ENCODE measurements at regions not wholly inside any gene's neighbourhood (a gene's known extent, or its start where the extent isn't known, plus 50 kb on each side); places are given as distances from the start of the nearest gene placed in this dataset.

DNA sequence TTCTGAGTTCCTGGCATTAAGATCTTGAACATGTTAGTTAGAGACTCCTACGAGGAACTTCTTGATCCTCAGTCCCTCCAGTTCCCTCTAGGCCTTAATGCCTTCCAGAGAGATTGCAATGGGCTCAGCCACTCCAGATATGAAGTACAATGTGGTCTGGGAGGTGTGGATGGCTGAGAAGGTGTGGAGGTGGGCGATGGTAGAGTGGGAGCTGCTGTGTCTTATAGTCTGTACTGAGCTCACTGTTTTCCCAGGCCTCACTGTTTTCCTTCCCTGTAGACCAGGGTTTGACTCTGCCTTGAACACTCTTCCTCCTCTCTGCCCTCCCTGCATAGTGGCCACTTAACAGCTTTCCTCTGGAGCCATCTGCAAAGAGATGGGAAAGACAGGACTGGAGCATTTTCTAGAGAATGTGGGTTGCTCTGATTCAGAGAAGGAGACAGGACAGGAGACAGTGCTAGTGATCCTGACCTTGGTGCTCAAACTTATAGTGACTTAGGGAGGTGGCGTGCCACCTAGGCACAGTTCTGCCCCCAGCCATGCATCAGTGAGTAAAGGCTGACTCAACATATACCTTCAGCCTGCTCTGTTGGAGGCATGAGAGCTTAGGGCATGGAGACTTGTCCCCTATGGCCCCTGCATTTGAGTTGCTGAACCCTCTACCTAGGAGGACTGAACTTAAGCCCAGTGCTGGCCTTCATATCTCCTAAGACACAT is 129.7 kb downstream of the TDRD15 start:
- DNase-seq (ENCODE audit: low read depth in 3 of 3, low spot score in 1 of 3): no peak

GRCh38 chr2:21254170-21254965 is 130.6 kb downstream of the TDRD15 start:
- no peak for DNase-seq (ENCODE audit: low read depth in 3 of 3, low spot score in 1 of 3)

- DNase-seq (ENCODE audit: low read depth in 3 of 3, low spot score in 1 of 3): no peak
Observed at GRCh38 chr2:21256006-21256405, 132.2 kb downstream of the TDRD15 start.

DNA sequence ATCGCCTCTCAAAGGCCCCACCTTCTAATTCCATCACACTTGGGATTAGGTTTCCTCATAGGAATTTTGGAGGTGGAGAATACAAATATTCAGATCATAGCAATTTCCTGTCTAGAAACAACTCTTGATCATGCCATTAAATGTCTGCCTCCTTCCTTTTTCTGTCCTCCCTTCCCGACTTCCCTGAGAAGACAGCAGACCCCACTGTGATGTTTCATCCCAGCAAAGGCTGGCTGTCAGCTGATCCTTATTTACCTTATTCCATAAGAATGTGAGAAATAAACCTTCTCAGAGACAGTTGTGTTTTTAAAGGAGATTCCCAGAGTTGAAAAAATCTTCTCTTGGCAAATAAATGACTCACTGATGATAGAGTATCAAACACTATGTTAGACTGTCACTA is 133.9 kb downstream of the TDRD15 start:
- no peak for DNase-seq (ENCODE audit: low read depth in 3 of 3, low spot score in 1 of 3)

- DNase-seq (ENCODE audit: low read depth in 3 of 3, low spot score in 1 of 3): no peak
Observed at GRCh38 chr2:21258082-21258481, 134.3 kb downstream of the TDRD15 start.

GRCh38 chr2:21260311-21260710 is 136.5 kb downstream of the TDRD15 start:
- no peak for DNase-seq (ENCODE audit: low read depth in 3 of 3, low spot score in 1 of 3)

- DNase-seq (ENCODE audit: low read depth in 3 of 3, low spot score in 1 of 3): no peak
Observed at GRCh38 chr2:21261591-21261990, 137.8 kb downstream of the TDRD15 start.

DNA sequence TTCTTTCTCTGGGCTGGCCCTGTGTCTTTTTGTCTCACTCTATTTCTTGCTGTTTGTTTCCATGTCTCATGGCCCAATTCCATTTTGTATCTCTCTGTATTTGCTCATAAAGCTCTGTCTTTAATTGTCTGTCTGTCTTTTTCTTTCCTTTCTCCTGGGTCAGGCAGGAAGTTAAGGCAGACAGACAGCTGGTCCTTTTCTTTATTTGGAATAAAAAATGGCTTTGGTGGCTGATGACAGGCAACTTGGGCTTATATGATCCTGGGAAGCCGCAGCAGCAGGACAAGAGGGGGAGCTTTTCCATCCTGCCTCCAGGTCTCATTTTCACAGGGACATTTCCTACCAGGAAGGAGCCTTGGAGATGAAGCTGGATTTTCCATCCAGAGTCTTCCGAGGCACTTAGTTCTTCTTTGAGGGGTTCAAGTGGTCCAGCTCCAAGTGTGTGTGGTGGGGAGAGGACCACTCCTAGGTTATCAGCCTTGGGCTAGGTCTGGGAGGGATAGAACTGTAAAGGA is 138.7 kb downstream of the TDRD15 start:
- DNase-seq (ENCODE audit: low read depth in 3 of 3, low spot score in 1 of 3): no peak

DNA sequence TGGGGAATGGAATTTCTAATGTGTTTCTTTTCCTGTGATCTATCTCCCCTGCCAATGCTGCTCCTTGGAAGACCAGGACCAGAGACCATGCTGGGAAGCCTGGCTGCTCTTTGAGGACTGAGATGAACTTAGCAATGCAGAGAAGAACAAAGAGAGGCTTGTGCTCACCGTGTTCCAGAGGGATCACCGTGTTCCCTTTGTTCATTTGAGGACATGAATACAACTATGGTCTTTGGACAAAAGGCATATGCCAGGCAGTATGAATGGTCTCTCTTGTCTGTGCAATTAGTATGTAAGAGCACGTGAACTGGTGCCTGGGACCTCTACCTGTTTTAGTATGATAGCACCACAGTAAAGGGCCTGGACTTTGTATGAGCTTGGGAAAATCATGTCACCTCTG is 139.9 kb downstream of the TDRD15 start:
- DNase-seq (ENCODE audit: low read depth in 3 of 3, low spot score in 1 of 3): no peak

GRCh38 chr2:21265752-21266151 is 142.0 kb downstream of the TDRD15 start:
- no peak for DNase-seq (ENCODE audit: low read depth in 3 of 3, low spot score in 1 of 3)

DNA sequence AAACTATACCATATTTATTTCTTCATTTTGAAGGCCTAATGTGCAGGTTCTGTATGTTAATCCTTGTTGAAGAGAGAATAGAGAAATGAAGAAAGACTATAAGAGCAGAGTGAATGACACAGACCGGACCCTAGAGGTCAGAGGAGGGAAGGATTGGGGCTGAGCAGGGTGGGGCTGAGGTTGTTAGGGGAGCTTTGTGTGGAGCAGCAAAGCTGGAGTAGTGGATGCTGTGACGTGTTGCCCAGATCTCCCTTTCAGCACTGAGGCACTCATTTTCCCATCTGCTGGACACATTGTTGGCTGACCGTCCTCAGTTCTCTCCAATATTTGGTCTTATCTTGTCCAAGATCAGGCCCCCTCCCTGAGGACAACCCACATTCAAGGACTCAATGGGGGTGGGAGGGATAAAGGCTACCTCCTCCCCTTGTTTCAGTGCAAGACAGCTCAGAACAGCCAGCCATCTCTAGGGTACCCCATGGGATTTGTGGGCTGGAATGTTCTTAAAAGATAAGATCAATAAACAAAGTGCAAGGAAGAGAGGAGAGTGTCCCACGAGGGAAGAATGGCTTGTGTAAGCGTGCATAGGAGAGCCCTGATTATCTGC is 143.6 kb downstream of the TDRD15 start:
- no peak for DNase-seq (ENCODE audit: low read depth in 3 of 3, low spot score in 1 of 3)

DNA sequence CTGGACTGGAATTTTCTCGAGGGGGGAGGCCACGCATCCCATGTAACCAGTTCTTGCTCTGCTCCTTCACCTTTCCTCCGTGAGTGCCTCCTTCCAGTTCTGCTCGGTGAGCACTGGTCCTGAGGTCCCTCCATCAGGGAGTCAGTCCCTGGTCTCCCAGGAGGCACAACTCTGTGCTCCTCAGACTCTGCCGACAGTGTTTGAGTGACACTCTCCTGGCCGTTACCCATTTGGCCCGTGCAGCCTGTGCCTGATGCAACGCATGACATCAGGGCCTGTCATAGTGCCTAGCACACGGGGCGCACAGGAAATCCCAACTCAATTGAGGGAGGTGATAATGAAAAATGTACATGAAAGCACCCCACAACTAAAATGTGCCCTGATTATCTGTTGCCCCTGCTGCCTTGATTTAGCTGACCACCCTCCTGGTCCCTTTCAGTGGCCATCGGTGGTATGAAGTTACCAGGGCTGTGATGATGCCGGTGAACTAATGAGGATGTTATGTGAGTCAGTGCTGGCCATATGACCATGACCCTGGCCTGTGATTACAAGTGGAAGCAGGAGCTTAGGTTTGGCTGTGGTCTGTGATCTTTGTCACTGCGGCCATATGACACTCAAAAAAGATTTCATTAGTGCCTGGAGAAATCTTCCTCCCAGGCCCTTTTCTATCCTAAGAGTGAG is 144.6 kb downstream of the TDRD15 start:
- DNase-seq (ENCODE audit: low read depth in 3 of 3, low spot score in 1 of 3): no peak

DNA sequence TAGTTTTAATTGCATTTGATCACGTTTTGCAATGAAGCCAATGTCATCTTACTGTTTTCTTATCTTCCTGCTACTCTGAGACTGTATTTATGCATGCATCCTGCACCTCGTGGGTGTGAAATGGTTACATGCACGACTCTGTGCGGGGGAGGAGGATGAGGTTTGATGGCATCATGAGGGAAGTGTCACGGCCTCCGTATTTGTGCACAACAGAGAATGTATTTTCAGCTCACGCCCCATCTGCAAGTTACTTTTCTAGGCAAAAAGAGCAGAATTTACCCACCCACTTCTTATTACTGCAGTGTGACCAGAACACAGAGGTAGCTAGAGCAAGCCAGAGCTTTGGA is 145.1 kb downstream of the TDRD15 start:
- no peak for DNase-seq (ENCODE audit: low read depth in 3 of 3, low spot score in 1 of 3)

GRCh38 chr2:21269382-21269781 is 145.6 kb downstream of the TDRD15 start:
- no peak for DNase-seq (ENCODE audit: low read depth in 3 of 3, low spot score in 1 of 3)

- no peak for DNase-seq (ENCODE audit: low read depth in 3 of 3, low spot score in 1 of 3)
Observed at GRCh38 chr2:21270083-21270491, 146.3 kb downstream of the TDRD15 start.

GRCh38 chr2:21270708-21271122 is 146.9 kb downstream of the TDRD15 start:
- DNase-seq (ENCODE audit: low read depth in 3 of 3, low spot score in 1 of 3): no peak

DNA sequence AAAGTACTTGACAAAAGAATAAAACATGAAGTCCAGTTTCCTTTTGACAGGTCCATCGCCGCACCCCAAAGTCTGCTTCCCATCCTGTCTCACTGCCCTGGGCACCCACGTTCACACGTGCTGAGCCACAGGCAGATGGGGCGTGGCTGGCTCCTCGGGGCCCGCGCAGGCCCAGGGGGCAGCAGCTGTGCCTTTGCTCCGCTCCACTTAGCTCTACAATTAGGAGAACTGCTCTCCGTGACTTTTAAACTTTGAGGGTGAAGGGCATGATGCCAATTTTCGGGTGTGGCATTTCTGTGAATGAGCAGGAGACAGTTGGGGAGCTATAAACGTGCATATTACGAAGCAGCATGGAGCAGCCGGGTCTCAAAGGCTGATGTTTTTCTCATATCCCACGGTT is 152.4 kb downstream of the TDRD15 start:
- no peak for DNase-seq (ENCODE audit: low read depth in 3 of 3, low spot score in 1 of 3)

GRCh38 chr2:21277068-21278056 is 153.6 kb downstream of the TDRD15 start:
- no peak for DNase-seq (ENCODE audit: low read depth in 3 of 3, low spot score in 1 of 3)

DNA sequence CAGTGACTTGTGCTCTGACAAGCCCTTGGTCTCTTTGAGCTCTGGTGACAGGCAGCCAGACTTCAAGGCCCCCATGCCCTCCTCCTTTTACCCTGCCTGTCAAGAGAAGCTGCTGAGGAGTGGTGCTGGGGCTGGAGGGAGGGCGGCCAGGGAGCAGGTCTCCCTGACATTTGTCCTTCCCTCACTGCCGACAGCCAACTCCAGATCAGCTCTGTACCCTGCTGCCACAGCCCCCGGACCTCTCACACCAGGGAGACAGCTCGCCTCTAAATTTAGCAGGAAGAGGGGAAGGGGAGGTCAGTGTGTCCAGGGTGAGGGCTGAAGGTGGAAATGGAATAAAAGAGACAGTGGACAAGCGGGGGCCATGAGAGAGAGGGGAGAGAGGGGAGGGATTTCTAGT is 155.8 kb downstream of the TDRD15 start:
- DNase-seq (ENCODE audit: low read depth in 3 of 3, low spot score in 1 of 3): no peak

DNA sequence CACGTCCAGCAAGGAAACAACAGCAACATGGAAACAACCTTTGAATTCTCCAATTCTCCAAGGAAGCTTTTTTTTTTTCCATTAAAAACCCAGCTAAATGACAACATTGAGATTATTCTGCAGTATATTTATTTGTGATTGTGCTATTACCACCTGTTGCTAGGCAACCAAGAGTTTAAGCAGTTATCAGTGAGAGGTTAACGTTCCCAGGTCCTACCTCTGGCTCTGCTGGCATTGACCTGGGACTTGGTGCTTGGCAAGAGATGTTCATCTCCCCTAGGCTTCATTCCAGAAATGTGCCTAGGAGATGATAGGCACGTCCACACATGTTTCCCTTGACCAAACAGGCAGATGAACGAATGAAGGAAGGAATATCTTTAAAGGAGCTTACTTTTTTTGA is 157.0 kb downstream of the TDRD15 start:
- no peak for DNase-seq (ENCODE audit: low read depth in 3 of 3, low spot score in 1 of 3)

Measured in stimulated activated CD4-positive, alpha-beta T cell treated with anti-CD3 and anti-CD28 coated beads, TNF-alpha, amount 100 ng/mL, for 1 hour (primary cell).